ENCODE measurements at regions not wholly inside any gene's neighbourhood (a gene's known extent, or its start where the extent isn't known, plus 50 kb on each side); places are given as distances from the start of the nearest gene placed in this dataset.

- Histone ChIP-seq H3K79me2 (ENCODE audit: control insufficient read depth, low read length) (no peaks in the 10 kb centered on the region), H3K9me3 (ENCODE audit: control insufficient read depth, insufficient read depth, low read length) (no peaks in the 10 kb centered on the region), H3K27me3 (ENCODE audit: control insufficient read depth, low read length) (no peaks in the 10 kb centered on the region), H3K9me2 (replicated peaks; ENCODE audit: control insufficient read depth, low read length) (no peaks in the 10 kb centered on the region), H3K36me3 (ENCODE audit: control insufficient read depth, low read length) (no peaks in the 10 kb centered on the region), H3K27ac (ENCODE audit: low read depth, low read length) (no peak overlapping the region), H4K20me1 (ENCODE audit: control insufficient read depth, insufficient read depth, low read depth, low read length) (no peaks in the 10 kb centered on the region), H3K4me3 (ENCODE audit: low read length) (no peak overlapping the region), H3K4me1 (ENCODE audit: control insufficient read depth, low read length) (peaks cover 10% of the 10 kb centered on the region), H3F3A (ENCODE audit: control insufficient read depth, insufficient read depth) (no peaks in the 10 kb centered on the region), H3K4me2 (ENCODE audit: low read length) (no peak overlapping the region)
- TF ChIP-seq CTCF (IDR thresholded peaks at IDR 0.05; ENCODE audit: low read depth, low read length, poor library complexity, severe bottlenecking) (no peak), EZH2phosphoT487 (IDR thresholded peaks at IDR 0.05; ENCODE audit: borderline replicate concordance, low read length) (no peak)
Observed at GRCh38 chr5:6140219-6140618, 238.1 kb downstream of the MED10 start.

DNA sequence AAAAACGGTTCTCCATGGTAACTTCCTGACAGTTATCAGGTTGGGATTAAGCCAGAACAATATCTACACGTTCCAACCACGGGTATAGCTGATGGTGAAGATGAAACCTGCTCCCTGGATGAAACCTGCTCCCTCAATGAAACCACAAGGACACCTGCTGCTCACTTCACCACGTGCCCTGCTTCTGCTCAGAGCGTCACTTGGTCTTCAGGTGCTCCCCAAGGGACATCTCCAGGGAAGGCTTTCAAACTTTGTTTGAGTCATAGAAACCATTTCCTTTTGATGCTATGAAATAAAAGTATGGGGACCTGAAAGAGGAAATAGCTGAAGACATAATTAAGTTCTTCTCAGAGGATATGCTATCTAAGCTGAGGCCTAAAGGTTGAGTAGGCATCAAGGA, 242.4 kb downstream of the MED10 start:
- Histone ChIP-seq H3F3A (ENCODE audit: control insufficient read depth, insufficient read depth) (no peaks in the 10 kb centered on the region), H3K4me2 (ENCODE audit: low read length) (no peak overlapping the region), H3K36me3 (ENCODE audit: control insufficient read depth, low read length) (no peaks in the 10 kb centered on the region), H3K79me2 (ENCODE audit: control insufficient read depth, low read length) (no peaks in the 10 kb centered on the region), H3K9me2 (replicated peaks; ENCODE audit: control insufficient read depth, low read length) (no peaks in the 10 kb centered on the region), H4K20me1 (ENCODE audit: control insufficient read depth, insufficient read depth, low read depth, low read length) (no peaks in the 10 kb centered on the region), H3K27ac (ENCODE audit: low read depth, low read length) (no peak overlapping the region), H3K9me3 (ENCODE audit: control insufficient read depth, insufficient read depth, low read length) (no peaks in the 10 kb centered on the region), H3K27me3 (ENCODE audit: control insufficient read depth, low read length) (peaks cover 2% of the 10 kb centered on the region; the same call in 1 of the 2 replicates), H3K4me3 (ENCODE audit: low read length) (no peak overlapping the region), H3K4me1 (ENCODE audit: control insufficient read depth, low read length) (peaks cover 10% of the 10 kb centered on the region)
- no peak for TF ChIP-seq EZH2phosphoT487 (IDR thresholded peaks at IDR 0.05; ENCODE audit: borderline replicate concordance, low read length)
- TF ChIP-seq CTCF (IDR thresholded peaks at IDR 0.05; ENCODE audit: low read depth, low read length, poor library complexity, severe bottlenecking), result no peak

DNA sequence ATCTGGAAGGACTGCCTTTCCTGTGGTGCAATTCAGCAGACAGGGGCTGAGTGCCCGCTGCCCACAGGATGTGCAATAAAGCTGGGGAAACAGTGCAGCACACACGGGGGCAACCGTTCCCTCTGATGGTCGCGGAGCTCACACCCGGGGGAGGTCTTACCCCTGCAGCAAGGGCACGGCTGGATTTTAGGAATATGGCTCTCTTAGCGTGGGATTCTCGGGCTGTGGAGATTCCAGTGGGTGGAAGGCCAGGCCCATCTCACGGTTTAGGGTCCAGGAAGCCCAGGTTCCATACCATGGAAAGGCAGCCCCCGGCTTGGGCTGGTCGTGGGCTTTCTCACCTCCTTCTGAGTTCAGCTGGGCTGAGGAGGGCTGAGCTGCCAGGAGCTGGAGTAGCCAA, 244.1 kb downstream of the MED10 start:
- H3K4me3 ChIP-seq (ENCODE audit: low read length), result no peak overlapping the region
- peaks cover 2% of the 10 kb centered on the region; the same call in 1 of the 2 replicates for H3K27me3 ChIP-seq (ENCODE audit: control insufficient read depth, low read length)
- H3K79me2 ChIP-seq (ENCODE audit: control insufficient read depth, low read length), result no peaks in the 10 kb centered on the region
- H3F3A ChIP-seq (ENCODE audit: control insufficient read depth, insufficient read depth), result no peaks in the 10 kb centered on the region
- TF ChIP-seq EZH2phosphoT487 (IDR thresholded peaks at IDR 0.05; ENCODE audit: borderline replicate concordance, low read length) (no peak), CTCF (IDR thresholded peaks at IDR 0.05; ENCODE audit: low read depth, low read length, poor library complexity, severe bottlenecking) (no peak)
- H3K36me3 ChIP-seq (ENCODE audit: control insufficient read depth, low read length), result no peaks in the 10 kb centered on the region
- no peaks in the 10 kb centered on the region for H4K20me1 ChIP-seq (ENCODE audit: control insufficient read depth, insufficient read depth, low read depth, low read length)
- peaks cover 10% of the 10 kb centered on the region for H3K4me1 ChIP-seq (ENCODE audit: control insufficient read depth, low read length)
- H3K9me2 ChIP-seq (replicated peaks; ENCODE audit: control insufficient read depth, low read length), result no peaks in the 10 kb centered on the region
- no peak overlapping the region for H3K4me2 ChIP-seq (ENCODE audit: low read length)
- no peaks in the 10 kb centered on the region for H3K9me3 ChIP-seq (ENCODE audit: control insufficient read depth, insufficient read depth, low read length)
- no peak overlapping the region for H3K27ac ChIP-seq (ENCODE audit: low read depth, low read length)

DNA sequence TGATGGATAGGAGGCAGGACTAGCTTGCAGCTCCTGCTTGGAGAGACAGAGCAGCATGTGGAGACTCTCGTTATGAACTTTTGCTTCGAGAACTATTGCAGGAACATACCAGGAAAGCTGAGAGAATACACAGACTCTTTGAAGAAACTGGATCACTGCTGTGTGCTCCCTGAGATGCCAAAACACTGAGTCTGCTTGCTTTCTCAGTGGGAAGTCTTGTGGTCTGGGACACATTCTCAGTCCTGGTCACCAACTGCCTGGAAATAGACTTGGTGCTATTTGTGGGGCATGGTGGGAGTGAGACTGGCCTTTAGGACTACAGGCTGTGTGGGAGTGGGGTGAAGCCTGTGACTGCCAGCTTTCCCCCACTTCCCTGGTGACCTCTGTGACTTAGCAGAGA, 252.6 kb downstream of the MED10 start:
- no peak overlapping the region for H3K4me3 ChIP-seq (ENCODE audit: low read length)
- no peak overlapping the region for H3K4me2 ChIP-seq (ENCODE audit: low read length)
- H3K79me2 ChIP-seq (ENCODE audit: control insufficient read depth, low read length), result no peaks in the 10 kb centered on the region
- no peaks in the 10 kb centered on the region for H4K20me1 ChIP-seq (ENCODE audit: control insufficient read depth, insufficient read depth, low read depth, low read length)
- no peaks in the 10 kb centered on the region for H3F3A ChIP-seq (ENCODE audit: control insufficient read depth, insufficient read depth)
- no peaks in the 10 kb centered on the region for H3K27me3 ChIP-seq (ENCODE audit: control insufficient read depth, low read length)
- H3K27ac ChIP-seq (ENCODE audit: low read depth, low read length), result no peak overlapping the region
- H3K4me1 ChIP-seq (ENCODE audit: control insufficient read depth, low read length), result no peaks in the 10 kb centered on the region
- H3K9me3 ChIP-seq (ENCODE audit: control insufficient read depth, insufficient read depth, low read length), result no peaks in the 10 kb centered on the region; the same call in 1 of the 2 replicates
- TF ChIP-seq EZH2phosphoT487 (IDR thresholded peaks at IDR 0.05; ENCODE audit: borderline replicate concordance, low read length), result no peak
- no peak for TF ChIP-seq CTCF (IDR thresholded peaks at IDR 0.05; ENCODE audit: low read depth, low read length, poor library complexity, severe bottlenecking)
- H3K9me2 ChIP-seq (replicated peaks; ENCODE audit: control insufficient read depth, low read length), result no peaks in the 10 kb centered on the region
- H3K36me3 ChIP-seq (ENCODE audit: control insufficient read depth, low read length), result no peaks in the 10 kb centered on the region

Data from DOHH2 (cell line).